NK-92 (cell line): ENCODE measurements at regions not wholly inside any gene's neighbourhood (a gene's known extent, or its start where the extent isn't known, plus 50 kb on each side); places are given as distances from the start of the nearest gene placed in this dataset.
"Not testable (repeated sequence)": the region's sequence is repeated elsewhere in the genome, so short reads cannot be mapped to it uniquely, and the experiment has no call there.

Experiments used
- DNase-seq: peaks from one replicate; lab custom pipeline; 2025; ENCODE audit not compliant: unreplicated experiment; lab: John Stamatoyannopoulos, UW

- no peak for DNase-seq
These were observed 1211.0 kb downstream of the TYW1 start for GRCh38 chr7:68207676-68208075.

GRCh38 chr7:68209486-68209885 is 1212.9 kb downstream of the TYW1 start:
- no peak for DNase-seq

GRCh38 chr7:68213838-68214237 is 1217.2 kb downstream of the TYW1 start:
- no peak for DNase-seq

GRCh38 chr7:68216051-68216450 is 1219.4 kb downstream of the TYW1 start:
- DNase-seq, result no peak

- DNase-seq, result no peak
These were observed 1220.8 kb downstream of the TYW1 start for GRCh38 chr7:68217426-68217825.

- DNase-seq, result no peak
These were observed 1221.8 kb downstream of the TYW1 start for GRCh38 chr7:68218461-68218860.

GRCh38 chr7:68222311-68222710 is 1225.7 kb downstream of the TYW1 start:
- DNase-seq, result no peak

- DNase-seq, result no peak
These were observed 1227.6 kb downstream of the TYW1 start for GRCh38 chr7:68224041-68224741.

GRCh38 chr7:68231011-68231410 is 1234.4 kb downstream of the TYW1 start:
- DNase-seq, result not testable (repeated sequence)

- no peak for DNase-seq
These were observed 1239.3 kb downstream of the TYW1 start for GRCh38 chr7:68235937-68236336.

- DNase-seq, result no peak
These were observed 1241.7 kb downstream of the TYW1 start for GRCh38 chr7:68238204-68238805.

GRCh38 chr7:68243128-68243527 is 1246.5 kb downstream of the TYW1 start:
- no peak for DNase-seq

GRCh38 chr7:68244389-68244788 is 1247.8 kb downstream of the TYW1 start:
- no peak for DNase-seq

- no peak for DNase-seq
These were observed 1249.1 kb downstream of the TYW1 start for GRCh38 chr7:68245688-68246087.

GRCh38 chr7:68246189-68246633 is 1249.6 kb downstream of the TYW1 start:
- no peak for DNase-seq

GRCh38 chr7:68247126-68247525 is 1250.5 kb downstream of the TYW1 start:
- DNase-seq, result no peak

GRCh38 chr7:68247571-68247970 is 1250.9 kb downstream of the TYW1 start:
- no peak for DNase-seq

GRCh38 chr7:68248973-68249372 is 1252.3 kb downstream of the TYW1 start:
- no peak for DNase-seq

GRCh38 chr7:68249611-68250010 is 1253.0 kb downstream of the TYW1 start:
- DNase-seq, result no peak

GRCh38 chr7:68250143-68250542 is 1253.5 kb downstream of the TYW1 start:
- no peak for DNase-seq

GRCh38 chr7:68254815-68255214 is 1258.2 kb downstream of the TYW1 start:
- DNase-seq, result not testable (repeated sequence)

GRCh38 chr7:68256295-68256694 is 1259.7 kb downstream of the TYW1 start:
- no peak for DNase-seq

- DNase-seq, result no peak
These were observed 1262.0 kb downstream of the TYW1 start for GRCh38 chr7:68258609-68259008.
